Spinal cord (tissue), 9 donors: ENCODE measurements at regions not wholly inside any gene's neighbourhood (a gene's known extent, or its start where the extent isn't known, plus 50 kb on each side); places are given as distances from the start of the nearest gene placed in this dataset.
"Not testable (repeated sequence)": the region's sequence is repeated elsewhere in the genome, so short reads cannot be mapped to it uniquely, and the experiment has no call there.

ENCODE experiments used
- DNase-seq, 6 donors: peaks; one replicate each; pipeline versions ENCODE4 v3.0.0 to v3.0.0-alpha.2; 2013 to 2015; ENCODE audit warnings: low spot score in 6 of 6, low read depth in 4 of 6
- H3K27ac ChIP-seq: one replicate; pipeline ENCODE4 v1.5.1; 2013; ENCODE audit warnings: low read depth, low read length, control low read depth
- H3K27me3 ChIP-seq: one replicate; pipeline ENCODE4 v1.6.1; 2013; ENCODE audit warnings: low read length; ENCODE audit not compliant: control insufficient read depth, insufficient read depth
- H3K36me3 ChIP-seq: one replicate; pipeline ENCODE4 v1.6.1; 2013; ENCODE audit warnings: low read length; ENCODE audit not compliant: control insufficient read depth, insufficient read depth
- H3K4me1 ChIP-seq: one replicate; pipeline ENCODE4 v1.6.1; 2013; ENCODE audit warnings: low read length; ENCODE audit not compliant: control insufficient read depth, insufficient read depth
- H3K4me3 ChIP-seq: one replicate; pipeline ENCODE4 v1.5.1; 2013; ENCODE audit warnings: low read depth, low read length, control low read depth
- H3K9me3 ChIP-seq: one replicate; pipeline ENCODE4 v1.6.1; 2013; ENCODE audit warnings: low read length; ENCODE audit not compliant: control insufficient read depth, insufficient read depth
- WGBS: methylation state at CpG from one replicate; pipeline ENCODE4 v1.1.5; 2013; ENCODE audit warnings: missing lambda C conversion rate; ENCODE audit not compliant: insufficient coverage; 5-methylcytosine and 5-hydroxymethylcytosine counted together
- donor health status: healthy.

DNA sequence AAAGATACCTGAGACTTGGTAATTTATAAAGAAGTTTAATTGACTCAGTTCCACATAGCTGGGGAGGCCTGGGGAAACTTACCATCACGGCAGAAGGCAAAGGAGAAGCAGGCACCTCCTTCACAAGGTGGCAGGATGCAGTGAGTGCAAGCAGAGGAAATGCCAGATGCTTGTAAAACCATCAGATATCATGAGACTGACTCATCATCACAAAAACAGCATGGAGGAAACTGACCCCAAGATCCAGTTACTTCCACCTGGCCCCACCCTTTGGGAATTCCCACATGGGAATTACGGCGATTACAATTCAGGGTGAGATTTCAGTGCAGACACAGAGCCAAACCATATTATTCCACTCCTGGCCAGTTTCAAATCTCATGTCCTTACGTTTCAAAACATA lies 514.7 kb upstream of the SPANXN1 start:
- Histone ChIP-seq H3K4me3 (no peak overlapping the region), H3K4me1 (no peaks in the 10 kb centered on the region), H3K9me3 (peaks cover 1% of the 10 kb centered on the region), H3K36me3 (no peaks in the 10 kb centered on the region), H3K27ac (no peak overlapping the region), H3K27me3 (no peaks in the 10 kb centered on the region)
- WGBS, result 72% methylated on average over 3 of the region's 4 CpGs
- no peak for DNase-seq

DNA sequence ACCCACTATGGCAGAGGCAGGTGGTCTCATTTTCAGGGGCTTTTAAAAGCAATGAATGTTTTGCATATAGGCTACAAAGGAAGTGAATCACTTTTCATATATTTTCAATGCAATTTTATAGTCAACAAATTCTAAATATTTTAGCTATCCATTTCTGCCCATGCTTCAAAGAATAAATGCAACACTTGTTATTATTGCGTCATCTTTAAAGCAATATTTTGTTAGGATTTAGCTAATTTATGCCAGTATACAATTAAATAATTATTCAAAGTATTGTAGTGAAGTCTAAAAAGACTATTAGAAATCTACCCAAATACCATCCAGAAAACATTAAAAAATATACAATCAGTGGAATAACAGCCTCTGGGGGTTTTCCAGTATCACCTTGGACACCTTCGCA lies 509.1 kb upstream of the SPANXN1 start:
- H3K36me3 ChIP-seq, result no peaks in the 10 kb centered on the region
- no peak for DNase-seq
- no CpG with 5 or more reads among the region's 2 CpGs for WGBS
- H3K27me3 ChIP-seq, result no peaks in the 10 kb centered on the region
- H3K4me1 ChIP-seq, result no peaks in the 10 kb centered on the region
- H3K4me3 ChIP-seq, result no peak overlapping the region
- H3K9me3 ChIP-seq, result peaks cover 1% of the 10 kb centered on the region
- no peak overlapping the region for H3K27ac ChIP-seq

DNA sequence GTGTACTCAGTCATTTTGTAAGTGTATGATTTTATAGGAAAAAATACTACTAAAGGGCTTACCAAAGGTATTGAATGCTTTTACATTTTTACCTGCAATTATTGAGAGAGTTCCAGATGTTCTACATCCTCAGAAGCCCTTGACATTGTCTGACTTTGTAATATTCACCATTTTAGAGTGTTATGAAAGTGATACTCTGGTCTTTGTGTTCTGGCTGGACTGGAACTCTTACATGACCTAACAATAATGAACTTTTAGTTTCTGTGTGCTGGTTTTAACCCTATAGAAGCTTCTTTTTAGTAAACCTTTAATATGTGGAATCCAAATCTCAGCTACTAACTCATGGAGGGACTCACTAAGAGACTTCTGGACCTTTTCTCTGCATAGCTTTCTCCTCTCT lies 478.8 kb upstream of the SPANXN1 start:
- no peaks in the 10 kb centered on the region for H3K4me1 ChIP-seq
- DNase-seq, result no peak
- no peaks in the 10 kb centered on the region for H3K27me3 ChIP-seq
- no peak overlapping the region for H3K27ac ChIP-seq
- H3K9me3 ChIP-seq, result no peaks in the 10 kb centered on the region
- no peak overlapping the region for H3K4me3 ChIP-seq
- no peaks in the 10 kb centered on the region for H3K36me3 ChIP-seq

DNA sequence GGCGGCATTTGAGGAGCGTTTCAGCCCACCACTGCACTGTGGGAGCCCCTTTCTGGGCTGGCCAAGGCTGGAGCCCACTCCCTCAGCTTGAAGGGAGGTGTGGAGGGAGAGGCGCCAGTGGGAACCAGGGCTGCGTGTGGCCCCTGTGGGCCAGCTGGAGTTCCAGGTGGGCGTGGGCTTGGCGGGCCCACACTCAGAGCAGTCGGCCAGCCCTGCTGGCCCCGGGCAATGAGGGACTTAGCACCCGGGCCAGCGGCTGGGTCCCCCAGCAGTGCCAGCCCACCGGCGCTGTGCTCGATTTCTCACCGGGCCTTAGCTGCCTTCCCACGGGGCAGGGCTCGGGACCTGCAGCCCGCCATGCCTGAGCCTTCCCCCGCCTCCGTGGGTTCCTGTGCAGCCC lies 463.8 kb upstream of the SPANXN1 start:
- H3K4me1 ChIP-seq, DNase-seq, H3K4me3 ChIP-seq, H3K36me3 ChIP-seq, H3K27ac ChIP-seq, H3K9me3 ChIP-seq, H3K27me3 ChIP-seq: not testable (repeated sequence)
- whole genome bisulfite sequencing, result 92% methylated on average over 18 of the region's 19 CpGs

DNA sequence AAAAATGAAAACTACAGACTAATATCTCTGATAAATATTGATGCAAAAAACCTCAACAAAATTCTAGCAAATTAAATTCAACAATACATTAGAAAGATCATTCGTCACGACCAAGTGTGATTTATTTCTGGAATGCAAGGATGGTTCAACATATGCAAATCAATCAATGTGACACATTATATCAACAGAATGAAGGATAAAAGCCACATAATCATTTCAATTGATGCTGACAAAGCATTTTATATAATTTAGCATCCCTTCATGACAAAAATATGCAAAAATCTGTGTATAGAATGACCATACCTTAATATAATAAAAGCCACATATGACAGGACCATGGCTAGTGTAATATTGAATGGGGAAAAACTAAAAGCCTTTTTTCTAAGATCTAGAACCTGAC lies 457.2 kb upstream of the SPANXN1 start:
- Histone ChIP-seq H3K9me3 (peaks cover 2% of the 10 kb centered on the region), H3K4me3 (no peak overlapping the region), H3K27ac (no peak overlapping the region), H3K27me3 (no peaks in the 10 kb centered on the region), H3K36me3 (no peaks in the 10 kb centered on the region), H3K4me1 (no peaks in the 10 kb centered on the region)
- WGBS, result no CpG with 5 or more reads among the region's 2 CpGs
- no peak for DNase-seq

DNA sequence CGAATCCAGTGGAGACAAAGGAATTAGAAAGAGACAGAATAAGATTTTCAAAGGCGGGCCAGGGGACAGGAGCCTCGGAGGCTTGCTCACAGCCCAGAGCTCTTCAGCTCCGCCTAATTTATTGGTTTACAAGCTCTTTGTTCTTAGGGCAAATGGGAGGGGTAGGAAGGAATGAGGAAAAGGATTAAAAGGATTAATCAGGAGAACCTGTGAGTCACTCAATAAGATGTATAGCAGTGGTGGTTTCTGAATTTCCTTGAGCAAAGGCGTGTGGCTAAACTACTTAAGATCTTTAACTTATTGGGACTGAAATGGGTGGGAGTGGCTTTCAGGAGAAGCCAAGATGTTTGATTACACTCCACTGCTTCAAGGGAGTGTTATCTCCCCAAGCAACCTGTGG lies 456.0 kb upstream of the SPANXN1 start:
- Histone ChIP-seq H3K27me3 (no peaks in the 10 kb centered on the region), H3K36me3 (no peaks in the 10 kb centered on the region), H3K4me1 (no peaks in the 10 kb centered on the region), H3K4me3 (no peak overlapping the region), H3K9me3 (peaks cover 2% of the 10 kb centered on the region), H3K27ac (no peak overlapping the region)
- no peak for DNase-seq
- 68% methylated on average over 3 of the region's 5 CpGs for WGBS

DNA sequence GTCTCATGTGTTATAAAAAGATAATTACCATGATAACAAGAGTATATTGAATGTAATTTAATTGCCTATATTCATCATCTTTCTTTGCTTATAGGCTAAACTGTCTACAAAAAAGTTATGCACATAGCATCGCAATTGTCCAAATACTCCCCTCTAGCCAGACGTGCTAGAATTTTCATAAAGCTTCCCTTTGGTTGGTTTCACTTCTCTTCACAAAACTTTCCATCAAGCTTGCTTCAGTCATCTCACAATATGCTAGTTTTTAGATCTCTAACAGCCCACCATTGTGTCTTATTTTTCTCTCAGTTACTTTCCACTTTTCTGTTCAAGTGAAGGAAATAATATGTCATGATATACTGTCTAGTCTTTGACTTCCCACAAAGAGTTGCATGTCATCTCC lies 448.3 kb upstream of the SPANXN1 start:
- H3K4me3 ChIP-seq, result no peak overlapping the region
- no peaks in the 10 kb centered on the region for H3K27me3 ChIP-seq
- no peaks in the 10 kb centered on the region for H3K9me3 ChIP-seq
- H3K4me1 ChIP-seq, result no peaks in the 10 kb centered on the region
- no peak for DNase-seq
- H3K27ac ChIP-seq, result no peak overlapping the region
- 47% methylated on average over 2 of the region's 2 CpGs for WGBS
- H3K36me3 ChIP-seq, result no peaks in the 10 kb centered on the region

DNA sequence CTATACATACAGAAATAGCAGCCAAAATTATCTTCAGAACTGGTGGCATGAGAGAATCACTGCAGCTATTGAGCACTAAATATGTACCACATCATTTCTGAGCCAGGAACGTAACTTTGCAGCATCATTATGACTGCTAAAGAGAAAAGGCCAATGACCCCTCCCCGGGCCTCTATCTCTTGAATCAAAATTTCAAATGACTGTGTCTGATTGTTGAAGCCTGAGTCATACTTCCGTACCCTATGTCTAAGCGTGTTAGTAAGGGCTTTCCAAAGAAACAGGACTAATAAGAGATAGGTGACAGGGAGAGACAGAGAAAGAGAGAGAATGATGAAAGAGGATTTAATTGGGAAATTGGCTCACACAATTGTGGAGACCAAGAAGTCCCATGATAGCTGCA lies 445.5 kb upstream of the SPANXN1 start:
- no peaks in the 10 kb centered on the region for H3K9me3 ChIP-seq
- no peaks in the 10 kb centered on the region for H3K27me3 ChIP-seq
- H3K4me1 ChIP-seq, result no peaks in the 10 kb centered on the region
- H3K4me3 ChIP-seq, result no peak overlapping the region
- WGBS, result no CpG with 5 or more reads among the region's 4 CpGs
- no peaks in the 10 kb centered on the region for H3K36me3 ChIP-seq
- no peak for DNase-seq
- H3K27ac ChIP-seq, result no peak overlapping the region

DNA sequence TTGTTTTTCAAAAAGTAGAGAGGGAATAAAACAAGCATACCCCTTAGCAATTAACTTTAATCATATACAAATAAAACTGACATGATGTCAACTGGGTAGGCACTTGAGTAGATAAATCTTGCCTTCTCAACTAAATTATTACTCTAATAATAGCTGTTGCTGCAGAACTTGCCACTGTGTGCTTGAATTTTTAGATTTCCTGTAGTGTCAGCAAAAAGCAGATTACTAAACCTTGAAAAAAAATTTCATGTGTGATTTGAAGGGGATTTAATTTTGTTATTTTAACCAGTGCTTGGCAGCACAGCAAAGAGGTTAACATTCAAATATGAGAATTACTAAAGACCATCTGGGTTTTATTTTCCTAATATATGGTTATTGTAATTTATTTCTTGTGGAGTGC lies 438.3 kb upstream of the SPANXN1 start:
- Histone ChIP-seq H3K27ac (no peak overlapping the region), H3K9me3 (no peaks in the 10 kb centered on the region), H3K27me3 (no peaks in the 10 kb centered on the region), H3K4me1 (no peaks in the 10 kb centered on the region), H3K4me3 (no peak overlapping the region), H3K36me3 (no peaks in the 10 kb centered on the region)
- no peak for DNase-seq

DNA sequence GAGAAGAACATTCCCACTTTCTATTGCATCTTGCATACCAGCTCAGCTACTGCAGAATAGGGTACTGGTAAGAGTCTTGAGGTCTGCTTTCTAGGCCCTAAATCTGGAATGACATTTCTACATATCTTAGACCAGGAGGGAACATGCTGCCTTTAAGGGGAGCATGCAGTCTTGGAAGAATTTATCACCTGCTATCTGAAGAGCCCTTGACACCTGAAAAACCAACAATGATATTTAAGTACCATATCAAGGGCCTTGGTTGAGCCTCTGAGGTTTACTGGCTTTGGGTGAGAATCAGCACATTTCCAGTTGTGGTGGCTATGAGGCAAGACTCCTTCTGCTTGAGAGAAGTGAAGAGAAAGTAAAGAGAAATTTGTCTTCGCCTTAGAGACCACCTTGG lies 436.8 kb upstream of the SPANXN1 start:
- Histone ChIP-seq H3K27ac (no peak overlapping the region), H3K36me3 (no peaks in the 10 kb centered on the region), H3K27me3 (no peaks in the 10 kb centered on the region), H3K9me3 (no peaks in the 10 kb centered on the region), H3K4me1 (no peaks in the 10 kb centered on the region), H3K4me3 (no peak overlapping the region)
- WGBS, result 50% methylated on average over 1 of the region's 1 CpG
- no peak for DNase-seq

DNA sequence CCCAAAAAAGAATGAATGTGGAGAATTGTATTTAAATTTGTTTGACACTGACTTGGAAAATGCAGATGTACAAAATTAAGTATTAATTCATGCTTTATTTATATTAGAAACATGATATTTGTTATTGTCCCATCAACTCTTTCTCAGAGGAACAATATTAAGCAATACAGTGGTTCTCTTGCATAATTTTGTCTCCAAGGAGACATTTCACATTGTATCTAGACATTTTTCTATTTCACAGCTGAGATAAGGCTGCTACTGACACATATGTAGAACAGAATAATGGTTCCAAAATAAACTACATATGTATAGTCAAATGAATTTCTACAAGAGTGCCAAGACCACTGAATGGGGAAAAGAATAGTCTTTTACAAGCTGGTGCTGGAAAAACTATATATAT lies 427.9 kb upstream of the SPANXN1 start:
- Histone ChIP-seq H3K27ac (no peak overlapping the region), H3K36me3 (no peaks in the 10 kb centered on the region), H3K9me3 (peaks cover 2% of the 10 kb centered on the region), H3K4me1 (no peaks in the 10 kb centered on the region), H3K4me3 (no peak overlapping the region), H3K27me3 (no peaks in the 10 kb centered on the region)
- DNase-seq, result peak in 1 of 6 donors; percentile 16
